Stimulated activated CD4-positive, alpha-beta T cell treated with anti-CD3 and anti-CD28 coated beads, Interleukin-1b, Interleukin-23, amount 100 ng/mL, for 48 hours (primary cell): ENCODE measurements at regions not wholly inside any gene's neighbourhood (a gene's known extent, or its start where the extent isn't known, plus 50 kb on each side); places are given as distances from the start of the nearest gene placed in this dataset.

Source experiments
- DNase-seq: peaks from one replicate; pipeline ENCODE4 v3.0.0-alpha.2; 2020

DNA sequence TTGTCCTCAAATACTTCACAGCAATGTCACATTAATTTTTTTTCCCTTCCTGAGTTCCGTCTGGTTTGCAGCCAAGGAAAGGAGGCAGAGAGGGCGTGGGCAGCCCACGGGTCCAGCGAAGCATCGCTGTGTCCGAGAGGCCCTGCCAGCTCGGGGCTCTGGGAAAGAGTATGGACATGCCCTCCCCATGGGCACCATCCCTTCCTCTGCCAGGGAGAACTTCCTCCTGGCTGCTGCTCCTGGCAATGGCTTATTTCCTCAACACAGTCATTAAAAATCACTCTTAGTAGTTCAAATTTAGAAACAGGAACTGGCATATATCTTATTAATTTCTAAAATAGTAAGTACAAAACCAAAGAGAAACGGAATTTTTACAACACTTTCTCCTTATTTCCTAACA lies 115.4 kb downstream of the RIPK4 start:
- no peak for DNase-seq

DNA sequence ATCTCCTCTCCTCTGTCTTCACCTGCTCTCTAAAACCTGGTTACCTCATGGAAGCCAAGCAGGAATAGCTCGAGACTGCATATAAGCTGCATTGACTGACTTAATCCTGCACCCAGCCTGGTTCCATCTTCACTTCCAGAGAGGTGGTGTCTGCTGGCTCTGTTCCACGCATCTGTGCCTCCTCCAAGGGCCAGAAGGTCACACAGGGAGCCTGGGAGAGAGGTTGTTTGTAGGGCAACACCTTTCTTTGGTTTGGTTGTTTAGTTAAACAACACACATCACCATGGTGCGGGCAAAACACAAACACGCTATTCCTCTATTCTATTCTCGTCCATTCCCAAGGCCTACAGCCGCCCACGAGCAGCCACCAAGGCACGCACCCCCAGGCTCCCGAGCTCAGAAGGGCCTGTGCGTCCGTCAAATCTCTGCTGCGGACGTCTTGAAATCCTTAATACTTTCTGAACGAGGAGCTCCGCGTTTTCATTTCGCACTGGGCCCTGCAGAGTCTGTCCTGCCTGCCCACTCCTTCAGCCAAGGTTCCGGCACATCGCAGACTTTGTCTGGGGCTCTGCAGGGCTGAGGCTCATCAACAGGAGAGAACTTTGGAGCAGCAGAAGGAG lies 116.2 kb downstream of the RIPK4 start:
- no peak for DNase-seq

DNA sequence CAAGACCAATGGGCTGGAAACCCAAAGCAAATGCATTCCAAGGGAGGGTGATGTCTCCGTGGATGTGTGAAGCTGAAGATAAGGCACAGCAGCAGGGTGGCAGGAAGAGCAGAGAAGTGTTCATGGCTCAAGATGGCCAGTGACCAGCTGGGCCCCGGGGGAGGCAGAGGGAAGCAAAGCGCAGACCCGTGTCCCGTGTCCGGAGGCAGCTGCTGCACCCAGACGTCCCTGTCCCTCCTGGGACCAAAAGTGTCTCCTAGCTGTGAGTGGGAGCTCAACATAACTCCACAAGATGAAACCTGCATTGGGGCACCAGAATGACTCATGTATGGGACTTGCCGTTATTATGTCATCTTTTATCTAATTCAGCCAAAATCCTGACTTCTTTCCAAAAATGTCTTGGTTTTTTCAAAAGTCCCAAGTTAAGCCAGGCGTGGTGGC lies 118.2 kb downstream of the RIPK4 start:
- DNase-seq, result no peak

DNA sequence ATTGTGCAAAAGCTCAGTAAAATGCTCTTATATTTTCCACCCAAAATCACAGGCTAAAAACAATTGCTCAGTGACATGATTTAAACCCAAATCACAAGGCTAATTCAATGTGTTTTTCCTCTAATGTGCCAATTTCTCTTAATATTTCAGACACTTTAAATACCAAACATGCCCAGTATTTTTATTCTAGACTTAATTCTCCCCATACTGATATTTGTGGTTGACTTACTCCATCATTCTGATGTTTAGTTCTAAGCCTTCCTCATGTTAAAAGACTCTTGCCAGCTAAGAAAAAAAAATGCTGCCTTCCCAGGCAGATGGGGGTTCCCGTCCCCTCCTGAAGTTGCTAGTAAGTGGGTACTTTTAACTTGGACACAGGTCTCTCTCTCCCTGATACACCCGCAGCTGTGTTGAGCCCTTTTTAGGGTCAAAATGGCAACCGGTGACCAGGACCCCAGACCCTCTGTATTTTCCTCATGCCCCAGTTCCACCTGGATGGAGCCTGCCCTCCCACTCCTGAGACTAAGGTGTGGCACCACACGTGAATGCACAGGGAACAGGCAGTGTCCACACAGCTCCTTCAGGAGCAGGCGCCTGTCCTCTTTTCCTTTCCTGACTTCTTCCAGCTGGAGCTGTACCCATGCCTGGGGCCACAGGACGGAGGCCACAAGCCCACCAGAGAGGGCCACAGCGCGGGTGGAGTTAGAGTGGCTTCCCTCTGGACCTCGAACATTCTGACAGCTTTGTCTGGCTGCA lies 118.9 kb downstream of the RIPK4 start:
- DNase-seq, result no peak

DNA sequence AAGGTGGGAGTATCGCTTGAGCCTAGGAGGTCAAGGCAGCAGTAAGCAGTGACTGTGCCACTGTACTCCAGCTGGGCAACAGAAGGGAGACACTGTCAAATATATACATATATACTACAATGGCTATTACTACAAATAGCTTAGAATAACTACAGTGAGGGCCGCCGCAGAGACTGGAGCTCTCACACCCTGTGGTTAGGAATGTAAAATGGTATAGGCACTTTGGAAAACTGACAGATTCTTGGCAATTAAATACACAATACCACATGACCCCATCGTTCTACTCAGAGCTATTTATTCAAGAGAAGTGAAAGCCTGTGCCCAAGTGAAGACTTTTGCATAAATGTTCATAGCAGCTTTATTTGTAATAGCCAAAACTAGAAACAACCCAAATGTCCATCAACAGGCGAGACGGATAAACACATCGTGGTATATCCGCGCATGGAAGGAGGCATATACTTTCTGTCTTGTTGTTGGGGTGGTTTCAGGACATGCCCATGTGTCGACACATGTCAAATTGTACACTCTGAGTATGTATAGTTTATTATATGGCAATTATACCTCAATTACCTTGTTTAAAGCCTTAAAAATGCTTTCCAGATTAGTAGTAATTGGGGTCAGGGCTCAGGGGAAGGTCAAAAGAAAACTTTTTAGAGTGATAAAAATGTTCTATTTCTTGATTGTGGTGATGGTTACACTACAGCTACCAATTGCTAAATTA lies 123.4 kb downstream of the RIPK4 start:
- DNase-seq, result no peak

DNA sequence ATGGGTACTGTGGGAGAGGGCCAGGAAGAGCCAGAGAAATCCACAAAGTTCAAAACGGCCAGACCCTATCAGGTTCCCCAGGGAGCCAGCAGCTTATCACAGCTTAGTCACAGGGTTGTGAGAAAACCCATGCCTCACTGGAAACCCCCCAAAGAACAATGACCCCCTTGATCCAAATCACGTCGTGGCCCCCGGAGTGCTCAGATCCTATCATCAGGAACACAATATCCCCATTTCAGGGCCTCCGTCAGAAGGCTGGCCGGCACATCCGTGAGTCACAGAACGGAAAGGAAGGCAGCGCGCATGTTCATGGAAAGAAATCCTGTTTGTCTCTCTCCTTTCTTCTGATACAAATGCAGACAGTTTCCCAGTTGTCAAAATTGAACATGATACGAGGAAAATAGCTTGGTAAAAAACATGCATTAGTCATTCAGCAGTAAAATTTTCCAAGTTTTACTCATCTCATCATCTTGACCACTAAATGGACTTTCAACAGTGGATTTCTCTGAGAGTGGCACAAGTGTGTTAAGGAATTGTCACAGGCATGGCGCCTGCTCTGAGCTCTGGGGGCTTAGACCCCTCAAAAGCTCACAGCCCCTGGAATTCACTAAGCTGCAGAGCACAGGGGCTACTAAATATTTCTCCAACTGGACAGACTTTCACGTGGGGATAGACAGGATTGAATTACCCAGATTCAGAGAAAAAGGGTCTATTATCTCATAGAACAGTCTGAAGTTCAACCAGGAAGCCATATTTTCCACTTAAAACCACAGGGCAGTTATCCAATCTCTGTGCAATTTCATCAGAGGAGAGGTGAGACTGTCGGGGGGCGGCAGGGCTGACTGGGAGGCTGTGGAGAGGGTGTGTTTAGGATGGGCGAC lies 124.8 kb downstream of the RIPK4 start:
- DNase-seq, result no peak

DNA sequence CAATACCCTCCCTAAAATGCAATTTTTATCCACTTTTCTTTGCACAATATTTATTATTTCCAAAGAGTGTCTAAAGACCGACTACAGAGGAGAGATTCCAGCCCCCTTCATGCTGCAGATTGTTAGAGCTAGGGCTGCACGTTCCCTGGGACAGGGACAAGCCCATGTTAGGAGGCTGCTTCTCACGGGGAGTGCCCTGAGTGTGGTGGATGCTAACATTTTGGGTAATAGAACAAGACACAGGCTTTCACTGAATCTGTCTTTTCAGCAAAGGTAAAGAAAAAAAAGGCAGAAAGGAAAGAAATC lies 125.4 kb downstream of the RIPK4 start:
- no peak for DNase-seq

DNA sequence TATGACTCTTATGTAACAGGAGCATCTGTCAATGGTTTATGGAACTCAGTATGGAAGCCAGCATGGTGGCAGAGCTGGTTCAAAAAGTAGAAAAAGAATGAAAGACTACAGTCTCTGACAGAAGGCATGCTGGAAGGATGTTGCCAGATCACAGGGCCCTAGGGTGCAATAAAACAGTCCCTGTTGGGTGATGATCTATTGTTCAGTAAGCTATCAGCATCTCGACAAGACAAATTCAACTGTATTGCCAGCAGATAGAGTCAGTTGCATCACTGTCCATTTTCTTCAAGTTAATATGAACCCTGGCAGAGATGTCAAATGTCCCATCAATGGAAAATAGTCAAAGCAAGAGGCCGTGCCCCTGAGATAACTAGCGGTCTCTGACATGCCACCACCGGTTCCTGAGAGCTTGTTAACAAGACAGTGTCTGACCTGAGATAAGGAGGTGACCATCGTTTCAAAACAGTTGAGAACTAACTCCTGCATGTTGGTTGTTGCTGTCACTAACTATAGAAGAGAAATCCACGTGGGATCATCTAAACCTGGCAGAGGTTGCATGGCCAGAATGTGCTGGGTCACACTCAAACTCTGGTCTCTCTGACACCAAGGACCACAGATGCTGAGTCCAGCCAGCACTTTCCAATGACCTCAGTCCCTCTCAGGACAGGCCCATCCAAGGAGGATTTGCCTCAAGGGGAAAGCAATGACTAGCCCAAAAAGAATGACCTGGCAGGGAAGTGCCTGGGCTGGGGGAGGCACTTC lies 125.9 kb downstream of the RIPK4 start:
- no peak for DNase-seq

DNA sequence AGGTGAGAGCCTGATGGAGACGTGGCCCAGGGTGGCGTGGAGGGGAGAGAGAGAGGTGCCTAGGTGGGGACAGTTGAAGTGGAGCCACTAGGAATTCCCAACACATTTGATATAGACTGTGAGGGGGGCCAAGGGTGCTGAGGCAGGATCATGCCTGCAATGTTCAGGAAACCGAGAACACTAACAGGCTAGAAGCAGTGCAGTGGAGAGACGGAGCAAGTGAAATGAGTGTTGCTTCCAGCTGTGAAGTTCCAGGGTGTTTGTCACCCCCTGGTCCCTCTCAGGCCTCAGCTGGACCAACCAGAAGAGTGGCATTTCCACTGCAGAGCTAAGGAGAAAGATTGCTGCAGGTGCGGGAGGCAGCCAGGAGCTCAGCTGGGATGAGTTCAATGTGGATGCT lies 127.1 kb downstream of the RIPK4 start:
- DNase-seq, result no peak

DNA sequence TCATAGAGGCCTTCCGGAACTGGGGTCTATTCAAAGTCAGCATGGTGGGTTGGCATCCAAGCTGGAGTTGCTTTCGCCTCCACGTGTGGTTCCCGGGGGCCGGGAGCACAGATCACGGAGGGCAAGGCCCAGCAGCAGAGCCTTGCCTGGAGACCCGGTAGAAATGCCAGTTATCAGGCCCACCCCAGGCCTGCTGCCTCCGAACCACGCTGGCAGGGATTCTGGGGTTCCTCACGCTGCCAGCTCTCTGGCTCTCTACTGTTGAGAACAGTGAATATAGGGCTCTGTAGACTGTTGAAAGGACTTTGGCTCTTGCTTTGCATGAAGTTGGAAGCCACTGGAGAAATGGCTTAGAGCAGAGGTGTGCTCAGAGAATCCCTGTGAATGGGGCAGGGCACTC lies 127.5 kb downstream of the RIPK4 start:
- DNase-seq, result no peak

DNA sequence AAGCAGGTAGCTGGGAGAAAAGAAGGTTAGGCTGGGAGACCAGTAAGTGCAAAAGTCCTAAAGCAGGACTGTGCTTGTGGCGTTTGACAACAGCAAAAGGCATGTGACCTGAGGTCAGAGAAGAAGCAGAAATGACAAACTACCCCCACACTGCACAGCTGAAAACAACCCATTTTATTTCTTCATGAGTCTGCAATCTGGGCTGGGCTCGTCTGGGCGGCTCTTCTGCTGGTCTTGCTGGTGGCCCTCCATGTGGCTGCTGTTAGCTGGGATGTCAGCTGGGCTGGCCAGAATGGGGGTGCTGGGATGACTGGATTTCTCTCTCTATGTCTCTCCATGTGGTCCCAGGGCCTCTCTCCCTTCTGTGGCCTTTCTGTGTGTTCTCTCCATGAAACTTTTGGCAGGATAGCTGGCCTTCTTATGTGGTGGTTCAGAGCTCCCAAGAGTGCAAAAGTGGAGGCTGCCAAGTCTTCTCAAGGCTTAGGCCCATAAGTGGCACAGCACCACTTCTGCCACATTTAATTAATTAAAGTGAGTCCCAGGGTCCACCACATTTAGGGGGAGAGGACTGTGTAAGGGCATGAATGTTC lies 128.6 kb downstream of the RIPK4 start:
- DNase-seq, result no peak

DNA sequence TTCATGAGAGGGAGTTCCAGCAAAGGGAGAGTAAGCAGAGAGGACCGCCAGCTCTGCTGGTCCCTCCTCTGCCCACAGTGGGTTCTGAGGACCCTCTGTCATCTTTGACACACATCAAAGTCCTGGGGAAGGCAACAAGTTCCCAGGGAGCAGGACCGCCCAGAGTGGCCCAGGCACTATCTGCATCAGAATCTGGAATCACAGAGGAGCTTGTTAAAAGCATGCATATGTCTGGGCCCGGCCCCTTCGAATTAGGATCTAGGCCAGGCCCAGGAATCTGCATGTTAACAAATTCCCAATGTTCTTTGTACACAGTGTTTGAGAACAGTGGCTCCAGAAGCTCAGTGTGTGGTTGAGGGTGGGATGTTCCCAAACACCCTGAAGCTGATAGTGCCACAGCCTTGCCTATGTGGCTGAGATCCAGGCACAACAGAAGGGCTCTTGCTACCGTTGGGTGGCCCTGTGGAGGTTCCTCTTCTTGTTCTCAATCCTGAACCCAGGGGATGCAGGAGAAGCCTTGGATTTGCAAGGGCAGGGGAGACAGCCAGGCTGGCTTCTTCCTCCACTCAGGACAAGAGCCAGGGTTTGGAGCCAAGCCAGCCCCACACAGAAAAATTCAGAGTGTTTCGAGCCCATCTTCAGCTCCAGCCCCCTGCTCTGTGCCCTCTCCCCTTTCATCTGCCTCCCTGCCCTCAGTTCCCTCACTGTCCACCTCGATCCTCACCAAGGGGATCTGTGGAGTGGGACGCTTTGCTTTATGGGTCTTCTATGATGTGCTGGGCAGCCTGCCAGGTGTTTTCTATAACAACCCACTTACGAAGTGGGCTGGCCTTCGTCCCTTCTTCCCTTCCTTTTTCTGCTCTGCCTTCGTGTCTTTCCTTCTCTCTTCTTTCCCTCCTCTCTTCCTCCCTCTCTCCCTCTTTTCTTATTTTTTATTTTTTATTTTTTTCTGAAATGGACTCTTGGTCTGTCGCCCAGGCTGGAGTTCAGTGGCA lies 129.0 kb upstream of the TMPRSS2 start:
- DNase-seq, result no peak

DNA sequence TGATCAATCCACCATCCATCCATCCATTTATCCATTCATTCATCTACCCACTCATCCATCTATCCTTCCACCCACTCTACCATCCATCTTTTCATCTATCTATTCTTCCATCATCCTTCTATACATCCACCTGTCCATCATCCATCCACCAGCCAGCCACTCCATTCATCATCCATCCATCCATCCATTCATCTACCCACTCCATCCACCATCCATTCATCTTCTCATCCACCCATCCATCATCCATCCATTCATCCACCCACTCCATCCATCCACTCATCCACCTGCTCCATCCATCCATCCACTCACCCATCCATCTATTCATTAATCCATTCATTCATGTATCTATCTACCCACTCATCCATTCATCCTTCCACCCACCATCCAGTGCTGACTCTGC lies 127.9 kb upstream of the TMPRSS2 start:
- no peak for DNase-seq

DNA sequence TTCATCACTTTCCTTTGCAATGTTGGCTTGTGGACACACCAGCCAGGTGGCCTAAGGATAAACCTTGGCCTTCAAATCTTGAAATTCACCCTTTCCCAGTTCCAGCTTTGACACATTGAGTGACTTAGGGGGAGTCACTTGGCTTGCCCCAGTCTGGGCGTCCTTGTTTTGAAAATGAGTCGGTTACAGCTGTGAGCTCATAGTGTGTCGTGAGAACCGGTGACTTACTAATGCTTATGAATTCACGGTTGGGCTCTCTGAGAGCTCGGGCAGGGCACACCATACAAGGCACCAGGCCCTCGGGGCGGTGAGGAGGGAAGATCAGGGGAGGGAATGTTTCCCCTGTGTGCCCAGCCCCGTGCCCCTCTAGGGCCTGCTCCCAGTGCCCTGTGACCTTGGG lies 126.9 kb upstream of the TMPRSS2 start:
- no peak for DNase-seq

DNA sequence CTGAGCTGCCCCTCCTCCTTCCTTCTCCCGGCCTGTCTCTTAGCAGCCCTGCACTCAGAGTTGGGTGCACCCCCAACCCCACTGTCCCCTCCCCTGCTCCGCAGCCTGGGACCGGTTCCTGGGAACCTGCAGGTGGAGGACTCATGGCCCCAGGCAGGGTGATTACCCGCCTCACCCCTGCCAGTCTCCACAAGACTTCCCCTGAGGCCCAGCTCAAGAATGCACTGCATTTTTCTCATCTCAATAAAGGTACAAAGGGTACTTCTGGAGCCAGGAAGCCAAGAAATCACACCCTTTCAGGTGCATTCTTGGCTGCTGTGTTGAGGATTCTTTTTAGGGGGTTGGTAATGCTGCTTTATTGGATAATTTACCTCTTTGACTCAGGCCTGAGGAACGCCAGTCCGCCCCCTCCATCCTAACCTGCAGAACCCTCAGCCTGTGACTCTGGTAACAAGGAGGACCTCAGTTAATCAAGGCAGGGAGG lies 126.3 kb upstream of the TMPRSS2 start:
- no peak for DNase-seq

DNA sequence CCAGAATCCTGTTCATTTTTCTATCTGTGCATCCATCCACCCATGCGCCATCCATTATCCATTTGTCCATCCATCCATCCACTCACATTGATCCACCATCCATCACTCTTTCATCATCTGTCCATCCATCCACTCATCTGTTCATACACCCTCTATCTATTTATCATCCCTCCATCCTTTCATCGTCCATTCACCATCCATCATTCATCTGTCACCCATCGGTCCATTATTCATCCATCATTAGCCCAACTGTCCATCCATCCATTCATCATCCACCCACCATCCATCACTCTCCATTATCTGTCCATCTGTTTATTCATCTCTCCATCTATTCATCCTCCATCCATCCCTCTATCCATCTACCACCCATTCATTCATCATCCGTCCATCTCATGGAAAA lies 125.7 kb upstream of the TMPRSS2 start:
- DNase-seq, result no peak

DNA sequence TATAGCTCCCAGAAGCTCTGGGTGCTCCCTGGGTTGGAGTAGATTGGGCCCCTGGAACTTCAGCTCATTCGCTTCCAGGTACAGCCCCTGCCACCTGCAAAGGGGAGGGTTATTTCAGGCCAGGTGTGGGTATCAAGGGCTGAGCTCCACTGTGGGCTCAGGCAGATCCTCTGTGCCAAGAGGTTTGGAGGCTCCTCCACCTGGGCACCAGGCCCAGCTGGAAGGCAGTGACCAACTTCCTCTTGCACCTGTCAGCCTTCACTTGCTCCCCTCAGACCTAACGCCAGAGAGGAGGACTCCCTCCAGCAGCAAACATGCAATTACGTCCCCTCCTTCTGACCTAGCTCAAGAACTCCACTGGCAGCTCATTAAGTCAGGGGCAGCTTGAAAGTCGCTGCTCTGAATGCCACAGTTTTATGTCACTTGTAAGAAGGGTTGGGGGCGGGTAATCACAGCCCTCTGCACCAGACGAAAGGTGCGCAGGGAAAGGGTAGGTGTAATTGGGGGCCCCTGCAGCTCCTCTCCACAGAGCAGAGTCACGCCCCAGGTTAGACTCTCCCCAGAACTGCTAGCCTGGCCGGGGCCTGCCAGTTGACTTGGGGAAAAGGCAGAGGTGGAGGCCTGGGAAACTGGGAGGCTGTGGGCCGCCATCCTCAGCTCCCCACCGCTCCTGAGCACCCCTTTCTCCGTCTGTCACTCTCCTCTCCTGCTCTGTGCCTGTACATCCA lies 125.0 kb upstream of the TMPRSS2 start:
- DNase-seq, result no peak

DNA sequence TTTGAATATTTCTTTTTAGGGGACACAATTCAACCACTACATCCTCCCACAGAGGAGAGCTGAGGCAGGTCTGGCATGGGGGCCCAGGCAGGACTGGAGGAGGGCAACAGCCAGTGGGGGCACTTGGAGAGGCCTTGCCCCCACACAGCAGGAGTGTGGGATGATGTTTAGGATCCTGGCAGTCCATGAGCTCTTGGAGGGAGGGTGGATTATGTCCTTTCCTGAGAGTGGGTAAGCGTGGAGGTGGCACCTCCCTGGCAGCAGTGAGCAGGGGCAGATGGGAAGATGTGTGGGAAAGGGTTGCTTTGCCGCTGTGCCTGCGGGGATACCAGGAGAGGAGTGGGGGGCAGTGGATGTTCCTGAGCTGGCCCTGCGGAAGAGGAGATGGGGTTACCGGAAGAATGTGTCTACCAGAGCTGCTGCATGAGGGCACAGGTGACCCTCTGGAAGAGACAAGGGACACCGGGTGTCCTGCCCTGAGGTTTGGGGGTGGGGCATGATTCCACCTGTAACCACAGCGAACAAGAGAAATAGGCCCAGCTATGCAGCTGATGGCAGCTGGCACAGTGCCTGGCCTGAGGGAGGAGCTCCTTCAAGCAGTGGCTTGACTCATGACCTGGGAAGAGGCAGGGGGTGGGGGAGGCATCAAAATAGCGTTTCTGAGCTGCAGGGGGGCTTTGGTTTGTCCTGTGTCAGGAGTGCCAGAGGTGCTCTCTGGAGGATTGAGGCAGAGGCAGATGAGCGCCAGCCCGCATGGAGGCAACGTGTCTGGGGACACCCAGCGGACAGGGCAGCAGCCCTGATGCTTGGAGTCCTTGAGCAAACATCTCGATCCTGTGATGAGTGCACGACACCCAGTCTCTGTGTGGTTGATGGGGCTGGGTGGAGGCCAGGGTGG lies 123.9 kb upstream of the TMPRSS2 start:
- no peak for DNase-seq

DNA sequence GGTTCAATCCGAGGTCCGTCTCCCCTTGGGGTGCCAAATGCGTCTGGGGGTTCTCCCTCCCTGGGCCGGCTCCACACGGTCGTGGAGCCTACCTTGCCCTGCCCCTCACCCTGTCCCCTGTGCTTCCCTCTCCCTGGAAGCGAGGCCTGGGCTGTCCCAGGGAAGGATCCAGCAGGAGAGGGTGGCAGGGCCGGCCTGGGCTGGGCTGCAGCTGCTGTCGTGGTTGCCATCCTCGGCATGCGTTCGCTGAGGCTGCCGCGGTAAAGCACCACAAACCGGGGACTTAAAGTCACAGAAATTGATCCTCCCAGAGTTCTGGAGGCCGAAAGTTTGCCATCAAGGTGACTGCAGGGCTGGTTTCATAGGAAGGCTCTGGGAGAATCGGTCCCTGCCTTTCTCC lies 123.0 kb upstream of the TMPRSS2 start:
- DNase-seq, result no peak
